Esophagus squamous epithelium (tissue), 5 donors: ENCODE measurements at regions not wholly inside any gene's neighbourhood (a gene's known extent, or its start where the extent isn't known, plus 50 kb on each side); places are given as distances from the start of the nearest gene placed in this dataset.

Source experiments
- DNase-seq: peaks from one replicate; lab custom pipeline; 2025; lab: John Stamatoyannopoulos, UW
- H3K27ac ChIP-seq, 4 donors: fragments of 200-600 bp; sonication (generic); one replicate each; pipeline ENCODE4 v1.5.1; 2016 to 2019; ENCODE audit warnings: mild to moderate bottlenecking in 1 of 4
- H3K27me3 ChIP-seq, 4 donors: fragments of 200-600 bp; sonication (generic); 1 replicate in 3 of 4; 2 replicates in 1 of 4; pipeline versions ENCODE4 v1.5.1 to v1.6.0; 2017 to 2021; ENCODE audit warnings: antibody characterized with exemption in 1 of 4
- H3K36me3 ChIP-seq, 3 donors: fragments of 200-600 bp; sonication (generic); one replicate each; pipeline ENCODE4 v1.5.1; 2016 to 2019
- H3K4me1 ChIP-seq, 3 donors: fragments of 200-600 bp; sonication (generic); one replicate each; pipeline ENCODE4 v1.5.1; 2017 to 2019
- H3K4me3 ChIP-seq, 4 donors: fragments of 200-600 bp; sonication (generic); 1 replicate in 3 of 4; 2 replicates in 1 of 4; pipeline ENCODE4 v1.5.1; 2016 to 2019; ENCODE audit warnings: mild to moderate bottlenecking in 2 of 4, moderate library complexity in 1 of 4
- H3K9me3 ChIP-seq, 3 donors: fragments of 200-600 bp; sonication (generic); one replicate each; pipeline ENCODE4 v1.5.1; 2016 to 2019
- POLR2A ChIP-seq, 4 donors: fragments of 450-650 bp; IDR thresholded peaks; one replicate each; pipeline ENCODE4 v1.6.1; 2017; ENCODE audit warnings: antibody characterized with exemption in 4 of 4, mild to moderate bottlenecking in 4 of 4, moderate library complexity in 3 of 4
- WGBS, 2 donors: methylation state at CpG; one replicate each; pipeline ENCODE4 v1.1.5; 2018; 5-methylcytosine and 5-hydroxymethylcytosine counted together
- intact Hi-C: fragments of 100-400 bp; cut with DNase I; formaldehyde crosslinking; loops from one replicate; pipeline ENCODE4 v1.15.0; 2022
- TF ChIP-seq, protein P1 (sequence below), 6 experiments: fragments of 450-650 bp in 4 of 6; fragments of 200-600 bp in 2 of 6; sonication (generic) in 2 of 6; IDR thresholded peaks; one replicate each; pipeline ENCODE4 v1.5.1; 2016 to 2019; ENCODE audit warnings: antibody characterized with exemption in 6 of 6, mild to moderate bottlenecking in 4 of 6, moderate library complexity in 4 of 6
- donor health status: DM: yes; HTN: yes; CAD: no.

DNA sequence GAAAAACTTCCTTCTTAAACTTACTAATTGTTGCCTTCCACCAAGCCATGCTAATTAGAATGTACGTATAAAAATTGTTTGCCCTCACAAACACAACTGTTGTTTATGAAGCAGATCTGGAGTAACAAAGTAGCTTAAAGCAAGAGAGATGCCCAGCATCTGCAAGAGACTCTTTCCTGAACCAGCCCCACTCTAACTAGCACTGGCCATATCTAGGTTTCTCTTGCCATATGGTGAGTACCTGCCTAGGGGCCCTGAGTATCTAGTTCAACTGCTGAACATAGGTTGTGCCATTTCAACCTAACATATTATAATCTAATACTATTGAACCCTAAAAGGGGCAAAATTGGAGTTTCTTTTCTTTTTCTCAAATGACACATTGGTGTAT, 883.4 kb upstream of the B3GALT2 start:
- 84 to 100% methylated on average over 1 of the region's 1 CpG for WGBS, 2 donors
- H3K27me3 ChIP-seq = no peaks in the 10 kb centered on the region

DNA sequence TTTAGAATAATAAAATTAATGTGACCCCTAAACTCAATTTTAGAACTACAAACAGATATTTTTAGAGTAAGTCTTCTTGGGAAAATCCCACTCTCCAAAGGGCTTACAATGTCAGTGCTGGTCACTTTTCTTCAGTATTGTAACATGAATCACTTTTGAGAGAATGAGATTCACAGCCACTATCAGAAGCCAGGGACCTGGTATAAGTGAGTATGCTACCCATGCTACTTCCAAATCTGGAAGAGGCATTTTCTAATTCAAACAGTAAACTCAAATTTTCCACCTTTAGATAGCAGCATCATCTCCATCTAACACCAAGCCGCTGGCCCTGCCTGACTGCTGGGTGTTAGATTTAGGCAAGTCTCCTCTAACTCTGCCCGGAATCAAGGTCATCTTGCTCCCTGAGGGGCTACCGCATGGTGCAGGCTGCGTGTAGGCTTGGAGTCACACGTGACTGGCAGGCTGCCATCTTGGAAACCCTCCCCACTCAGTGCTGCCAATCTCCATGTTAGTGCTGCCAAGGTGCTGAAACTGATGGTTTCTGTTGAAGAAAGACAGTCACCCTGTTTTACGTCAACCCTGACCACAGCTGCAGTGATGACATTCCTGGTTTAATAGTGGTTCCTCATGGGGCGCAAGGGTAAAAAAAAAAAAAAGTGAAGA, 882.9 kb upstream of the B3GALT2 start:
- no peak for TF ChIP-seq POLR2A (IDR thresholded peaks at IDR 0.05)
- TF ChIP-seq, protein P1, sequence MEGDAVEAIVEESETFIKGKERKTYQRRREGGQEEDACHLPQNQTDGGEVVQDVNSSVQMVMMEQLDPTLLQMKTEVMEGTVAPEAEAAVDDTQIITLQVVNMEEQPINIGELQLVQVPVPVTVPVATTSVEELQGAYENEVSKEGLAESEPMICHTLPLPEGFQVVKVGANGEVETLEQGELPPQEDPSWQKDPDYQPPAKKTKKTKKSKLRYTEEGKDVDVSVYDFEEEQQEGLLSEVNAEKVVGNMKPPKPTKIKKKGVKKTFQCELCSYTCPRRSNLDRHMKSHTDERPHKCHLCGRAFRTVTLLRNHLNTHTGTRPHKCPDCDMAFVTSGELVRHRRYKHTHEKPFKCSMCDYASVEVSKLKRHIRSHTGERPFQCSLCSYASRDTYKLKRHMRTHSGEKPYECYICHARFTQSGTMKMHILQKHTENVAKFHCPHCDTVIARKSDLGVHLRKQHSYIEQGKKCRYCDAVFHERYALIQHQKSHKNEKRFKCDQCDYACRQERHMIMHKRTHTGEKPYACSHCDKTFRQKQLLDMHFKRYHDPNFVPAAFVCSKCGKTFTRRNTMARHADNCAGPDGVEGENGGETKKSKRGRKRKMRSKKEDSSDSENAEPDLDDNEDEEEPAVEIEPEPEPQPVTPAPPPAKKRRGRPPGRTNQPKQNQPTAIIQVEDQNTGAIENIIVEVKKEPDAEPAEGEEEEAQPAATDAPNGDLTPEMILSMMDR (IDR thresholded peaks at IDR 0.05) = no peak
- Histone ChIP-seq H3K36me3 (no peaks in the 10 kb centered on the region), H3K27me3 (no peaks in the 10 kb centered on the region), H3K27ac (no peak overlapping the region), H3K9me3 (no peaks in the 10 kb centered on the region), H3K4me1 (no peaks in the 10 kb centered on the region), H3K4me3 (no peak overlapping the region)
- DNase-seq = no peak
- intact Hi-C loops = no loop called here
- 74 to 77% methylated on average over 3 to 7 of the region's 7 CpGs for WGBS, 2 donors

More for the DNA sequence above, 883.4 kb upstream of the B3GALT2 start:
- Histone ChIP-seq H3K36me3 (no peaks in the 10 kb centered on the region), H3K27ac (no peak overlapping the region), H3K4me3 (no peak overlapping the region), H3K4me1 (no peaks in the 10 kb centered on the region), H3K9me3 (no peaks in the 10 kb centered on the region)
- intact Hi-C loops = no loop called here
- DNase-seq = no peak
- TF ChIP-seq, protein P1 (IDR thresholded peaks at IDR 0.05) = no peak
- no peak for TF ChIP-seq POLR2A (IDR thresholded peaks at IDR 0.05)

GRCh38 chr1:194068446-194069167, 882.2 kb upstream of the B3GALT2 start:
- Histone ChIP-seq H3K4me1 (no peaks in the 10 kb centered on the region), H3K27me3 (no peaks in the 10 kb centered on the region), H3K9me3 (no peaks in the 10 kb centered on the region), H3K27ac (no peak overlapping the region), H3K36me3 (no peaks in the 10 kb centered on the region), H3K4me3 (no peak overlapping the region)
- no peak for TF ChIP-seq POLR2A (IDR thresholded peaks at IDR 0.05)
- TF ChIP-seq, protein P1 (IDR thresholded peaks at IDR 0.05) = no peak
- DNase-seq = no peak
- intact Hi-C loops = no loop called here
- 41 to 51% methylated on average over 5 of the region's 5 CpGs for WGBS, 2 donors

- WGBS, 2 donors = 73 to 78% methylated on average over 2 of the region's 2 CpGs
- intact Hi-C loops = no loop called here
- no peak overlapping the region for H3K27ac ChIP-seq
Observed at GRCh38 chr1:194067772-194068171, 881.4 kb upstream of the B3GALT2 start.

DNA sequence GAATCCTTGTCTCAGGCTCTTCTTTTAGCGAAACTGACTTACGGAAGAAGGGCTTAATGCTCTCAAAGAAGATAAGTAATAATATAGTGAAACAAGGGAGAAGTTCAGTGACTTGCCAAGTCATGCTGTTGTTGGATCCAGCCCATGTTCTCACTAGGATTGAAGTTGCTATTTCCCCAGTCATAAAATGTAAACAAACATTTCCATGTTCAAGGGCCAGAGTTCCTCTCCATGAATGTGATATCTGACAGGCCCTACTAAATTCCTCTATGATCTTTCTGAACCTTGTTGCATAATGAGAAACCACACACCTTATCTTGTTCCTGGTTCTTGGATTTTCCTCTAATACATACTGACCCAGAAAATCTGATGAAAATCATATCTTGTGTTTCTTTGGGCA, 876.5 kb upstream of the B3GALT2 start:
- no peak overlapping the region for H3K27ac ChIP-seq
- H3K4me3 ChIP-seq = no peak overlapping the region
- no peaks in the 10 kb centered on the region for H3K9me3 ChIP-seq
- H3K4me1 ChIP-seq = no peaks in the 10 kb centered on the region
- H3K27me3 ChIP-seq = no peaks in the 10 kb centered on the region
- intact Hi-C loops = no loop called here
- TF ChIP-seq POLR2A (IDR thresholded peaks at IDR 0.05) = no peak
- TF ChIP-seq, protein P1 (IDR thresholded peaks at IDR 0.05) = no peak
- WGBS, 2 donors = 50 to 77% methylated on average over 2 of the region's 2 CpGs
- no peaks in the 10 kb centered on the region for H3K36me3 ChIP-seq
- DNase-seq = no peak

More at GRCh38 chr1:194067772-194068171, 881.4 kb upstream of the B3GALT2 start:
- Histone ChIP-seq H3K4me1 (no peaks in the 10 kb centered on the region), H3K27me3 (no peaks in the 10 kb centered on the region), H3K9me3 (no peaks in the 10 kb centered on the region), H3K36me3 (no peaks in the 10 kb centered on the region), H3K4me3 (no peak overlapping the region)
- no peak for TF ChIP-seq POLR2A (IDR thresholded peaks at IDR 0.05)
- TF ChIP-seq, protein P1 (IDR thresholded peaks at IDR 0.05) = no peak
- no peak for DNase-seq
